NB4 (cell line): ENCODE measurements at regions not wholly inside any gene's neighbourhood (a gene's known extent, or its start where the extent isn't known, plus 50 kb on each side); places are given as distances from the start of the nearest gene placed in this dataset.

Source experiments
- MYC ChIP-seq: IDR thresholded peaks from 2 replicates; pipeline ENCODE4 v1.6.1; 2011; ENCODE audit warnings: low read depth, low read length
- POLR2A ChIP-seq: IDR thresholded peaks from 2 replicates; pipeline ENCODE4 v1.6.1; 2011; ENCODE audit warnings: mild to moderate bottlenecking; ENCODE audit not compliant: insufficient read length; ENCODE audit errors: extremely low read depth
- TF ChIP-seq, protein P1 (sequence below): IDR thresholded peaks from one replicate; pipeline ENCODE4 v1.5.1; 2012; ENCODE audit warnings: low read depth, low read length
- TF ChIP-seq, protein P2 (sequence below): IDR thresholded peaks from 2 replicates; pipeline ENCODE4 v1.6.1; 2011; ENCODE audit warnings: low read depth, low read length

DNA sequence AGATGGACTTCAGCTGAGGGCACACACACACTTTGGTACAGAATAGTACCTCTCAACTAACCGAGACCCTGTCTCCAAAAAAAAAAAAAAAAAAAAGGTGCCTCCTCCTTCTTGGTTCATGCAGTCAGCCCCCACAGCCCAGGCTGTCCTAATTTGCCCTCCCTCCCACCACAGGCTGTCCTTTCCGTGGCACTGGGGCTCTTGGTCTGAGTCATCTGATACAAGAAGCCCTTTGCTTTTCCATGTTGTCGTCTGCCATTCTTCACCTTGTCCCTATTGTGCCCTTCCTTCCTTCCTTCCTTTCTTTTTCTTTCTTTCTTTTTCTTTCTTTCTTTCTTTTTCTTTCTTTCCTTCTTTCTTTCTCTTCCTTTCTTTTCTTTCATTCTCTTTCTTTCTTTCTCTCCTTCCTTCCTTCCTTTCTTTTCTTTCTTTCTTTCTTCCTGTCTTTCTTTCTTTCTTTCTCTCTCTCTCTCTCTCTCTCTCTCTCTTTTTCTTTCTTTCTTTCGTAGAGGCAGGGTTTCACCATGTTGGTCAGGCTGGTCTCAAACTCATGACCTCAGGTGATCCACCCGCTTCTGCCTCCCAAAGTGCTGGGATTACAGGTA is 96.0 kb upstream of the IKZF1 start:
- TF ChIP-seq, protein P1, sequence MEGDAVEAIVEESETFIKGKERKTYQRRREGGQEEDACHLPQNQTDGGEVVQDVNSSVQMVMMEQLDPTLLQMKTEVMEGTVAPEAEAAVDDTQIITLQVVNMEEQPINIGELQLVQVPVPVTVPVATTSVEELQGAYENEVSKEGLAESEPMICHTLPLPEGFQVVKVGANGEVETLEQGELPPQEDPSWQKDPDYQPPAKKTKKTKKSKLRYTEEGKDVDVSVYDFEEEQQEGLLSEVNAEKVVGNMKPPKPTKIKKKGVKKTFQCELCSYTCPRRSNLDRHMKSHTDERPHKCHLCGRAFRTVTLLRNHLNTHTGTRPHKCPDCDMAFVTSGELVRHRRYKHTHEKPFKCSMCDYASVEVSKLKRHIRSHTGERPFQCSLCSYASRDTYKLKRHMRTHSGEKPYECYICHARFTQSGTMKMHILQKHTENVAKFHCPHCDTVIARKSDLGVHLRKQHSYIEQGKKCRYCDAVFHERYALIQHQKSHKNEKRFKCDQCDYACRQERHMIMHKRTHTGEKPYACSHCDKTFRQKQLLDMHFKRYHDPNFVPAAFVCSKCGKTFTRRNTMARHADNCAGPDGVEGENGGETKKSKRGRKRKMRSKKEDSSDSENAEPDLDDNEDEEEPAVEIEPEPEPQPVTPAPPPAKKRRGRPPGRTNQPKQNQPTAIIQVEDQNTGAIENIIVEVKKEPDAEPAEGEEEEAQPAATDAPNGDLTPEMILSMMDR = no peak
- TF ChIP-seq POLR2A = no peak
- TF ChIP-seq, protein P2, sequence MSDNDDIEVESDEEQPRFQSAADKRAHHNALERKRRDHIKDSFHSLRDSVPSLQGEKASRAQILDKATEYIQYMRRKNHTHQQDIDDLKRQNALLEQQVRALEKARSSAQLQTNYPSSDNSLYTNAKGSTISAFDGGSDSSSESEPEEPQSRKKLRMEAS = no peak
- no peak for TF ChIP-seq MYC
